Lower lobe of right lung (tissue), 2 donors: ENCODE measurements at regions not wholly inside any gene's neighbourhood (a gene's known extent, or its start where the extent isn't known, plus 50 kb on each side); places are given as distances from the start of the nearest gene placed in this dataset.

ENCODE experiments used
- ATAC-seq, 2 donors: fragments of 200-7000 bp; cut with Tn5 transposase; one replicate each; pipeline ENCODE4 v1.9.1; 2020 to 2022; ENCODE audit warnings: mild to moderate bottlenecking in 2 of 2, moderate library complexity in 2 of 2
- DNase-seq: peaks from one replicate; pipeline ENCODE4 v3.0.0-alpha.2; 2020
- H3K27ac ChIP-seq: fragments of 200-600 bp; one replicate; pipeline ENCODE4 v1.8.0; 2022
- H3K27me3 ChIP-seq: fragments of 200-600 bp; one replicate; pipeline ENCODE4 v1.8.0; 2022; ENCODE audit warnings: low read depth
- H3K36me3 ChIP-seq: fragments of 200-600 bp; one replicate; pipeline ENCODE4 v1.8.0; 2022; ENCODE audit warnings: mild to moderate bottlenecking
- H3K4me1 ChIP-seq: fragments of 200-600 bp; one replicate; pipeline ENCODE4 v1.8.0; 2022
- H3K4me3 ChIP-seq: fragments of 200-600 bp; one replicate; pipeline ENCODE4 v1.8.0; 2022; ENCODE audit warnings: mild to moderate bottlenecking
- H3K9me3 ChIP-seq: fragments of 200-600 bp; one replicate; pipeline ENCODE4 v1.8.0; 2022
- intact Hi-C: fragments of 100-400 bp; cut with DNase I; formaldehyde crosslinking; loops from one replicate; pipeline ENCODE4 v1.11.0; 2022
- TF ChIP-seq, protein P1 (sequence below): fragments of 200-600 bp; IDR thresholded peaks from one replicate; pipeline ENCODE4 v1.8.0; 2022; ENCODE audit warnings: antibody characterized with exemption, mild to moderate bottlenecking
- donor health status: DM: no; HTN: yes; CAD: no; lungs with severe emphysema.

DNA sequence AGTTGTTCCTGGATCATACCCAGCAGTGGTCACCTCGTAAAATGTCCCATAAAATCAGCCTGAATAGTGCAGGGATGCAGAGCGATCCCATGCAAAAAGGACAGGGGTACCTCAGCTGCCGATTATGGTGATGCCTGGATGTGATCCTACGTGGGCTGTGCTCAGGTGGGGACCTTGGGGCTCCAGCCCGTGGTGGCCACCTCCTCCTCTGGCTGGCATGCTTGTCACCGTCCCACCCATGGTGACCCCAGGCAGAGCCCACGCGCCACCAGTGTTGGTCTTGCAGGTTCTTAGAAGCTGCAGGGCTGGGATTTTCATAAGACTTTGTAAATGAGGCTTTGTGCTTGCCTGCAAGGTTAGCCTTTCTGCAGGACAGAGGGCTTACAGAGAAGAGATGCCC lies 97.2 kb downstream of the GLRX3 start:
- no peaks in the 10 kb centered on the region for H3K4me1 ChIP-seq
- no peaks in the 10 kb centered on the region for H3K27me3 ChIP-seq
- no peaks in the 10 kb centered on the region for H3K9me3 ChIP-seq
- DNase-seq (no peak), ATAC-seq (no peak)
- H3K36me3 ChIP-seq, result no peaks in the 10 kb centered on the region
- H3K4me3 ChIP-seq, result no peak overlapping the region
- TF ChIP-seq, protein P1, sequence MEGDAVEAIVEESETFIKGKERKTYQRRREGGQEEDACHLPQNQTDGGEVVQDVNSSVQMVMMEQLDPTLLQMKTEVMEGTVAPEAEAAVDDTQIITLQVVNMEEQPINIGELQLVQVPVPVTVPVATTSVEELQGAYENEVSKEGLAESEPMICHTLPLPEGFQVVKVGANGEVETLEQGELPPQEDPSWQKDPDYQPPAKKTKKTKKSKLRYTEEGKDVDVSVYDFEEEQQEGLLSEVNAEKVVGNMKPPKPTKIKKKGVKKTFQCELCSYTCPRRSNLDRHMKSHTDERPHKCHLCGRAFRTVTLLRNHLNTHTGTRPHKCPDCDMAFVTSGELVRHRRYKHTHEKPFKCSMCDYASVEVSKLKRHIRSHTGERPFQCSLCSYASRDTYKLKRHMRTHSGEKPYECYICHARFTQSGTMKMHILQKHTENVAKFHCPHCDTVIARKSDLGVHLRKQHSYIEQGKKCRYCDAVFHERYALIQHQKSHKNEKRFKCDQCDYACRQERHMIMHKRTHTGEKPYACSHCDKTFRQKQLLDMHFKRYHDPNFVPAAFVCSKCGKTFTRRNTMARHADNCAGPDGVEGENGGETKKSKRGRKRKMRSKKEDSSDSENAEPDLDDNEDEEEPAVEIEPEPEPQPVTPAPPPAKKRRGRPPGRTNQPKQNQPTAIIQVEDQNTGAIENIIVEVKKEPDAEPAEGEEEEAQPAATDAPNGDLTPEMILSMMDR, result no peak
- no peak overlapping the region for H3K27ac ChIP-seq
- intact Hi-C loops, result no loop called here

GRCh38 chr10:130234171-130234965 lies 98.2 kb downstream of the GLRX3 start:
- Histone ChIP-seq H3K4me3 (no peak overlapping the region), H3K9me3 (no peaks in the 10 kb centered on the region), H3K4me1 (no peaks in the 10 kb centered on the region), H3K36me3 (no peaks in the 10 kb centered on the region), H3K27me3 (no peaks in the 10 kb centered on the region), H3K27ac (no peak overlapping the region)
- intact Hi-C loops, result no loop called here
- TF ChIP-seq, protein P1, result no peak
- ATAC-seq, result no peak
- no peak for DNase-seq

DNA sequence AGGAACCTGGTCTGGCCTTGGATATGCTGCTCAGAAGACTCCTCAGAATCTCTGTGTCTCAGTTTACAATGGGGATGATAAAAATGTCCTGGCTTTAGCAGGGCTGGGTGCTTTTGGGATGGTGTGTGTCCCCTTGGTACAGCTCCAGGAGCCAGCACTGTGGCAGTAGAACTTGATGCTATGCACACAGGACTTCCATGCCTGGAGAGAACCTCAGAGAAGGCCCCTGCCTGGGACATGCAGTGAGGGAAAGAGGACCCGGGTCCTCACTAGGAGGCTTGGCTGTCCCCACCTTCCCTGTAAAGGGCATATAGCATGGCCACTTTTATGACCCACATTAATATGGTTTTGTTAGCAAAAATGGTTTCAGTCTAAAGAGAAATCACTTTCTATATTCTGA lies 100.5 kb downstream of the GLRX3 start:
- no peak for DNase-seq
- intact Hi-C loops, result no loop called here
- ATAC-seq, result peak in 1 of 2 donors; percentile 19
- H3K27ac ChIP-seq, result no peak overlapping the region
- no peaks in the 10 kb centered on the region for H3K27me3 ChIP-seq
- TF ChIP-seq, protein P1, result no peak
- no peak overlapping the region for H3K4me3 ChIP-seq
- H3K4me1 ChIP-seq, result no peaks in the 10 kb centered on the region
- peaks cover 10% of the 10 kb centered on the region for H3K9me3 ChIP-seq
- H3K36me3 ChIP-seq, result no peaks in the 10 kb centered on the region

DNA sequence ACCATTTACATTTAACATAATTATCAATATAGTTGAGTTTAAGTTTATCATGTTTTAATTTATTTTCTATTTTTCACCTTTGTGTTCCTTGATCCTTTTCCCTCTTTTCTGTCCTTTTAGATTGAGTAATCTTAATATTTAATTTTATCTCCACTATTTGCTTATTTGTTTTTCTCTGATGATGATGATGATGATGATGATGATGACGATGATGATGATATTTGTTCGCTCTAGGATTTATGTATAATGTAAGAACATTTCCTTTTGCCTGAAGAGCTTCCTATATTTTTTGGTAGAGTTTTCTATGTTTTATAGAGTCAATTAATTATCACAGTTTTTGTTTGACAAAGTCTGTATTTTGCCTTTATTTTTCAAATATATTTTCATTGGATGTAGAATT lies 104.2 kb downstream of the GLRX3 start:
- TF ChIP-seq, protein P1, result no peak
- H3K4me1 ChIP-seq, result no peaks in the 10 kb centered on the region
- ATAC-seq (no peak), DNase-seq (no peak)
- no peaks in the 10 kb centered on the region for H3K36me3 ChIP-seq
- no peak overlapping the region for H3K4me3 ChIP-seq
- intact Hi-C loops, result no loop called here
- H3K27me3 ChIP-seq, result no peaks in the 10 kb centered on the region
- H3K9me3 ChIP-seq, result peaks cover 10% of the 10 kb centered on the region
- H3K27ac ChIP-seq, result no peak overlapping the region

DNA sequence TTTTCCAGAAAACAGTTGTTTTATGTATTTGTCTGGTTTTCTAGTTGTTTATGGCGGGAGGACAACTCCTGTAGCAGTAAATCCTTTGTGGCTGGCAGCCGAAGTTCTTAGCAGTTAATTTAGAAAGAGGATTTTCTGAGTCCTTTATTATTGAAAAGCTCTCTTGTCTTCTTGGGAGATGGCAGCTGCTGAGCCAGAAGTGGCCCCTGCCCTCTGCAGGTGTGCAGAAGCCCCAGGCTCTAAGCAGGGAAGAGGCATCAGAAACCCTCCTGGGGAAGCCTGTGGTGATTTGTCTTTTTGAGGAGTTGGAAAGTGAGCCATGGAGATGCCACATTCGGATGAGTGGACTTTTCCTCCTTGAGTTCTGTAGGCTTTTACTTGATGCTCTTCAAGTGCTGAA lies 106.3 kb downstream of the GLRX3 start:
- no peak overlapping the region for H3K27ac ChIP-seq
- no peaks in the 10 kb centered on the region for H3K4me1 ChIP-seq
- H3K36me3 ChIP-seq, result no peaks in the 10 kb centered on the region
- H3K9me3 ChIP-seq, result peaks cover 10% of the 10 kb centered on the region
- intact Hi-C loops, result no loop called here
- DNase-seq (no peak), ATAC-seq (no peak)
- H3K27me3 ChIP-seq, result no peaks in the 10 kb centered on the region
- TF ChIP-seq, protein P1, result no peak
- no peak overlapping the region for H3K4me3 ChIP-seq
